MM.1S (cell line): ENCODE measurements at regions not wholly inside any gene's neighbourhood (a gene's known extent, or its start where the extent isn't known, plus 50 kb on each side); places are given as distances from the start of the nearest gene placed in this dataset.

Experiments used
- DNase-seq: peaks from one replicate; pipeline ENCODE4 v3.0.0-alpha.2; 2015
- H2AFZ ChIP-seq: fragments of 300-600 bp; sonication (generic); 2 replicates; pipeline ENCODE4 v1.6.0; 2016; ENCODE audit warnings: antibody characterized with exemption, low read length
- H3F3A ChIP-seq: fragments of 300-600 bp; sonication (generic); 2 replicates; pipeline ENCODE4 v1.6.1; 2016; ENCODE audit warnings: mild to moderate bottlenecking, antibody characterized with exemption, low read length, moderate library complexity, mixed read lengths; ENCODE audit not compliant: insufficient read depth
- H3K27ac ChIP-seq: fragments of 300-600 bp; sonication (generic); 2 replicates; pipeline ENCODE4 v1.5.1; 2016; ENCODE audit warnings: mild to moderate bottlenecking, low read length
- H3K27me3 ChIP-seq: fragments of 300-600 bp; sonication (generic); replicated peaks from 2 replicates; pipeline ENCODE4 v1.6.0; 2016; ENCODE audit warnings: low read length; ENCODE audit not compliant: insufficient read depth
- H3K36me3 ChIP-seq: fragments of 300-600 bp; sonication (generic); replicated peaks from 2 replicates; pipeline ENCODE4 v1.6.1; 2016; ENCODE audit warnings: mild to moderate bottlenecking, low read length, mixed read lengths; ENCODE audit not compliant: insufficient read depth
- H3K4me1 ChIP-seq: fragments of 300-600 bp; sonication (generic); 2 replicates; pipeline ENCODE4 v1.6.1; 2016; ENCODE audit warnings: low read length, mixed read lengths
- H3K4me2 ChIP-seq: fragments of 300-600 bp; sonication (generic); 2 replicates; pipeline ENCODE4 v1.6.0; 2016; ENCODE audit warnings: low read depth, low read length
- H3K4me3 ChIP-seq: fragments of 300-600 bp; sonication (generic); 2 replicates; pipeline ENCODE4 v1.5.1; 2016; ENCODE audit warnings: low read length, mixed read lengths
- H3K79me2 ChIP-seq: fragments of 300-600 bp; sonication (generic); 2 replicates; pipeline ENCODE4 v1.6.1; 2016; ENCODE audit warnings: mixed run types, low read length, mixed read lengths
- H3K9ac ChIP-seq: fragments of 300-600 bp; sonication (generic); 2 replicates; pipeline ENCODE4 v1.6.1; 2016; ENCODE audit warnings: low read length, mixed read lengths
- H3K9me2 ChIP-seq: fragments of 300-600 bp; sonication (generic); replicated peaks from 2 replicates; pipeline ENCODE4 v1.6.1; 2016; ENCODE audit warnings: mild to moderate bottlenecking, low read length, mixed read lengths; ENCODE audit not compliant: insufficient read depth
- H3K9me3 ChIP-seq: fragments of 300-600 bp; sonication (generic); replicated peaks from 2 replicates; pipeline ENCODE4 v1.6.1; 2016; ENCODE audit warnings: mild to moderate bottlenecking, low read length, mixed read lengths; ENCODE audit not compliant: insufficient read depth
- H4K20me1 ChIP-seq: fragments of 300-600 bp; sonication (generic); 2 replicates; pipeline ENCODE4 v1.6.1; 2016; ENCODE audit warnings: mild to moderate bottlenecking, low read length, moderate library complexity, mixed read lengths; ENCODE audit not compliant: insufficient read depth
- EZH2 ChIP-seq: fragments of 300-600 bp; sonication (generic); optimal IDR thresholded peaks from 2 replicates; pipeline ENCODE3; 2017; ENCODE audit warnings: low read depth, mild to moderate bottlenecking, antibody characterized with exemption, low read length, mixed read lengths
- EZH2phosphoT487 ChIP-seq: fragments of 300-600 bp; sonication (generic); IDR thresholded peaks from 2 replicates; pipeline ENCODE4 v1.6.1; 2018; ENCODE audit warnings: antibody characterized with exemption, low read length
- TF ChIP-seq, protein P1 (sequence below): fragments of 300-600 bp; sonication (generic); IDR thresholded peaks from 2 replicates; pipeline ENCODE4 v1.5.1; 2016; ENCODE audit warnings: antibody characterized with exemption, low read length, mixed read lengths

GRCh38 chr5:43967165-43967564 lies 364.2 kb downstream of the NNT start:
- H4K20me1 ChIP-seq = no peaks in the 10 kb centered on the region
- no peaks in the 10 kb centered on the region for H3K27me3 ChIP-seq
- H3F3A ChIP-seq = no peaks in the 10 kb centered on the region
- H3K36me3 ChIP-seq = no peaks in the 10 kb centered on the region
- H3K9me3 ChIP-seq = no peaks in the 10 kb centered on the region
- H3K79me2 ChIP-seq = no peaks in the 10 kb centered on the region
- DNase-seq = no peak
- no peak overlapping the region for H3K4me2 ChIP-seq
- H3K9me2 ChIP-seq = no peaks in the 10 kb centered on the region
- TF ChIP-seq, protein P1, sequence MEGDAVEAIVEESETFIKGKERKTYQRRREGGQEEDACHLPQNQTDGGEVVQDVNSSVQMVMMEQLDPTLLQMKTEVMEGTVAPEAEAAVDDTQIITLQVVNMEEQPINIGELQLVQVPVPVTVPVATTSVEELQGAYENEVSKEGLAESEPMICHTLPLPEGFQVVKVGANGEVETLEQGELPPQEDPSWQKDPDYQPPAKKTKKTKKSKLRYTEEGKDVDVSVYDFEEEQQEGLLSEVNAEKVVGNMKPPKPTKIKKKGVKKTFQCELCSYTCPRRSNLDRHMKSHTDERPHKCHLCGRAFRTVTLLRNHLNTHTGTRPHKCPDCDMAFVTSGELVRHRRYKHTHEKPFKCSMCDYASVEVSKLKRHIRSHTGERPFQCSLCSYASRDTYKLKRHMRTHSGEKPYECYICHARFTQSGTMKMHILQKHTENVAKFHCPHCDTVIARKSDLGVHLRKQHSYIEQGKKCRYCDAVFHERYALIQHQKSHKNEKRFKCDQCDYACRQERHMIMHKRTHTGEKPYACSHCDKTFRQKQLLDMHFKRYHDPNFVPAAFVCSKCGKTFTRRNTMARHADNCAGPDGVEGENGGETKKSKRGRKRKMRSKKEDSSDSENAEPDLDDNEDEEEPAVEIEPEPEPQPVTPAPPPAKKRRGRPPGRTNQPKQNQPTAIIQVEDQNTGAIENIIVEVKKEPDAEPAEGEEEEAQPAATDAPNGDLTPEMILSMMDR = no peak
- TF ChIP-seq EZH2 = no peak
- no peak for TF ChIP-seq EZH2phosphoT487
- H3K9ac ChIP-seq = no peak overlapping the region
- no peak overlapping the region for H2AFZ ChIP-seq
- no peak overlapping the region for H3K27ac ChIP-seq
- H3K4me1 ChIP-seq = no peaks in the 10 kb centered on the region
- H3K4me3 ChIP-seq = no peak overlapping the region

DNA sequence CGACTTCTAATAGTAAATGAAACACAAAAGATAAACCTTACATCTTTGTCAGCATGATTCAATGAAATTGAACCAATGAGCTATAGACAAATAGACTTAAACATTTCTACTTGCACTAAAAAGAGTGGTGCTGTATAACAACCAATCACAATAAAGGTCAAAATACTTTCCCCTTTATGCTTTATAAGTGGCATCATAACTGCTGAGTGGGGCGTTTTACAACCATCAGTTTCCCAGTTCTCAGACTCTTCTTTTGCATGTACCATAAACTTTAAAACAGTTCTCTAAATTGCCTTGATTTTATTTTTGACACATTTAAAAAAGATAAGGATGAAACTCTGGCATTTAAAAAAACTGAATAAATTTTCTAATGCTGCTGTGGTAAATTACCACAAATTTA lies 356.2 kb downstream of the NNT start:
- H3K4me3 ChIP-seq = no peak overlapping the region
- no peaks in the 10 kb centered on the region for H3K9me2 ChIP-seq
- H3K4me1 ChIP-seq = no peaks in the 10 kb centered on the region
- H3K9ac ChIP-seq = no peak overlapping the region
- no peaks in the 10 kb centered on the region for H3K9me3 ChIP-seq
- TF ChIP-seq EZH2 (no peak), EZH2phosphoT487 (no peak)
- TF ChIP-seq, protein P1 = no peak
- no peaks in the 10 kb centered on the region for H4K20me1 ChIP-seq
- H3K36me3 ChIP-seq = no peaks in the 10 kb centered on the region
- no peaks in the 10 kb centered on the region for H3K79me2 ChIP-seq
- H3K27ac ChIP-seq = no peak overlapping the region
- no peak for DNase-seq
- no peak overlapping the region for H3K4me2 ChIP-seq
- no peaks in the 10 kb centered on the region for H3K27me3 ChIP-seq
- H2AFZ ChIP-seq = no peak overlapping the region
- H3F3A ChIP-seq = no peaks in the 10 kb centered on the region

DNA sequence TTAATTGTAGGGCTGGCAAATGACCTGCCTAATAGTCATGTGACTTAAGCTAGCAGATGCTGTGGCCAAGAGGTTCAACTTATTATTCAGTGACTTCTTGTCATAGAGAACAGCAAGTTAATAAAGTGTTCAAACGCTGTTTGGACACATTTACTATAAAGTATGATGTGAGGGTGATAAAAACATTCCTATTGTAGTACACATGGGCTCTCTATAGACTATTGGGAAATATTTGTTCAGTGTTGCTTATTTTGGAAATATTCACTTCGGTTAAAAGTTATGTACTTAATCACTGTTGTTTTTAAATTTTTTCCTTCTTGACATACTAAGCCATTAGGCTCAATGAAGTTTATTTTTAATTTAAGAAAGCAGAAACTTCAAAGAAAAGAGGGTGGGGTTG lies 345.0 kb downstream of the NNT start:
- Histone ChIP-seq H3K9ac (no peak overlapping the region), H3K9me2 (no peaks in the 10 kb centered on the region), H3K4me3 (no peak overlapping the region), H3K27ac (no peak overlapping the region), H3K27me3 (no peaks in the 10 kb centered on the region), H3K4me2 (no peak overlapping the region), H3F3A (no peaks in the 10 kb centered on the region), H3K4me1 (no peaks in the 10 kb centered on the region), H3K36me3 (no peaks in the 10 kb centered on the region), H3K79me2 (no peaks in the 10 kb centered on the region), H4K20me1 (no peaks in the 10 kb centered on the region), H3K9me3 (no peaks in the 10 kb centered on the region), H2AFZ (no peak overlapping the region)
- no peak for DNase-seq
- TF ChIP-seq, protein P1 = no peak
- TF ChIP-seq EZH2 (no peak), EZH2phosphoT487 (no peak)
